ENCODE measurements at regions not wholly inside any gene's neighbourhood (a gene's known extent, or its start where the extent isn't known, plus 50 kb on each side); places are given as distances from the start of the nearest gene placed in this dataset.

DNA sequence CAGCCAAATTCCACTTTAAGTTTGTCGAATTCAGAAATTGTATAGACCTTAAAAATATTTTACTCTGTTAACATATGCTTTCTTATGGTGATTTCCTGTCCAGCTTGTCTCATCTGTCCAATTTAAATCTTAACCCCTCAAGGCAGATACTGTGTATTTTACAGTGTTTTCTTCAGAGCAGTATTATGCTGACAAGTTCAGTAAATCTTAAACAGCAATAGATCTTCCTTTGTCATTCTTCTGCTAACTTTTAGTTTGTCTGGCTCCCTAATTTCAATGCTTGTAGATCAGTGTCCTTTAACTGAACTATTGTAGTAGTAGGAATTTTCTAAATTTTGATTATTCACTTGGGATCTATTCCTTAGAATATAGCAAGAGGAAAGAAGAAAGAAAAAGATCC lies 52.8 kb upstream of the MEIS1 start:
- H3K4me3 ChIP-seq = no peak overlapping the region
- no peak for TF ChIP-seq CTCF (IDR thresholded peaks at IDR 0.05)
- H3K27ac ChIP-seq = no peak overlapping the region
- no peak for DNase-seq (ENCODE audit: low spot score)

- H3K27ac ChIP-seq = no peak overlapping the region
- no peak for TF ChIP-seq CTCF (IDR thresholded peaks at IDR 0.05)
- no peak overlapping the region for H3K4me3 ChIP-seq
- no peak for DNase-seq (ENCODE audit: low spot score)
Observed at GRCh38 chr2:66379473-66379872, 55.5 kb upstream of the MEIS1 start.

DNA sequence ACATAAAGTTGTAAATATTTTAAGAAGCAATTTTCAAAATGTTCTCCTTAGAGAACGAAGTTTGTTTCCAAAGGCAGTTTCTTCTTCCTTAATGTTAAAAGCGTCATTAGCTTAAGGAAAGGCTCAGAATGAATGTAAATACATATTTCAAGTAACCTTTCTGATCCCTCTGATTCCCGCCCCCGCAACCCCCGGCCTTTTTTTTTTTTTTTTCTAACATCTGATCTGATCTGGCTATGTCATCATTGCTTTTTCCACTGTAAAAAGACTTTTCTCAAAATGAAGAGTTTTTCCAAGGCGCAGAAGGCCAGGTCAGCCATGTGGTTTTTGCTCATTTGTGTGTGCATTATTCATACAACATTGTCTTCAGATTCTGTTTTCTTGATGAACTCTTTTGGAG lies 57.1 kb upstream of the MEIS1 start:
- DNase-seq (ENCODE audit: low spot score) = no peak
- H3K27ac ChIP-seq = no peak overlapping the region
- no peak for TF ChIP-seq CTCF (IDR thresholded peaks at IDR 0.05)
- no peak overlapping the region for H3K4me3 ChIP-seq

GRCh38 chr2:66370824-66371223 lies 64.1 kb upstream of the MEIS1 start:
- no peak overlapping the region for H3K4me3 ChIP-seq
- TF ChIP-seq CTCF (IDR thresholded peaks at IDR 0.05) = no peak
- DNase-seq (ENCODE audit: low spot score) = no peak
- no peak overlapping the region for H3K27ac ChIP-seq

DNA sequence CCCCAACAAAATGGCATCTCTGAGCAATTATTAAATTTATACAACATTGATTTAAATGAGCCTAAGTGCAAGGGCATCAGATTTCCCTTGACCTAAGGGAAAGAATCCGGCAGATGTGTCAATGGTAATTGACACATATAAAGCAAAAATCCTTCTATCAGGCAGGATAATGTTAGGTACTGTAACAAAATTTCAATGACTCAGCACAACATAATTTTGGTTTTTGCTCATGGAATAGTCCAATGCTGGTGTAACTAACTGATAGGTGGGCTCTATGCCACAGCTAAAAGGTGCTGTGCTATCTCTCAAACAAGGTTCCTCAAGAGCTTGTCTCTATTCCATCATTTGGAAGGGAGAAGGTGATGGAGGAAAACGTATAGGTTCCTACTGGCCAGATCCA lies 68.3 kb upstream of the MEIS1 start:
- DNase-seq (ENCODE audit: low spot score) = no peak
- H3K27ac ChIP-seq = no peak overlapping the region
- no peak for TF ChIP-seq CTCF (IDR thresholded peaks at IDR 0.05)
- no peak overlapping the region for H3K4me3 ChIP-seq

GRCh38 chr2:66364495-66365333 lies 70.2 kb upstream of the MEIS1 start:
- no peak for DNase-seq (ENCODE audit: low spot score)
- no peak overlapping the region for H3K4me3 ChIP-seq

More at GRCh38 chr2:66364495-66365333, 70.2 kb upstream of the MEIS1 start:
- no peak for TF ChIP-seq CTCF (IDR thresholded peaks at IDR 0.05)
- no peak overlapping the region for H3K27ac ChIP-seq

Data from coronary artery (tissue), 2 donors.